ENCODE measurements at regions not wholly inside any gene's neighbourhood (a gene's known extent, or its start where the extent isn't known, plus 50 kb on each side); places are given as distances from the start of the nearest gene placed in this dataset.

DNA sequence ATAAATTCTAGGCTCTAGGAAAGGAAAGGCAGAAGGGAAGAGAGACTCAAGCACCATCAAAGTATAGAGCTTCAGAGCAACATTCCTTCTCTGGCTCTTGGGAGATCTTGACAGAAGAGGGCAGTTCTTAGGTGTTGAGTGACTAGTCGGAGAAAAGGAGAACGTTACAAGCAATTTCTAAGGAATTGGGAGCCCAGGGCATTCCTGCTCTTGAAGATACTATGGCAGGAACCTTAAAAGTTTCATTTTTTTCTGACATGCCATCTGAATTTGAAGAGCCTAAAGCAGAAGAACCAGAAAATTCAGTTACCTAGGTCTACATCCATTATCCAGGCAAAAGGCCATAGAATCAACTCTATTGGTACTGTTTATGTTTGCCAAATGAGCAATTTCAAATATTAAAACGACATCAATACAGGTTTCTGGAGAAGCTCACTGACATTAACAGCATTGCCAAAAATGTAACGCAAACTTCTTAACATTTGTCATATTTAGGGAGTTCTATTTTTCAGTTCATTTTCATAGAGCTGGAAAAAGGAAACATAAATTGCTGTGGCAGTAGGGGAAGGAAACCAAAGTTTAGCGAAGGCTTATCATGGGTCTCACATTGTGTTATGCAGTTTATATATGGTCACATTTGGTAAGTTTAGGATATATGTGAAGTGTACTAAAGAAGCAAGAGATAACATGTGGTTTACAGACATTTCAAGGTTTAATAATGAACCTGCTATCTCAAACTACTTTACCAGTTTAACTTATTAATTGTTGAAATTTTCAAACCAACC is 210.1 kb upstream of the NRIP1 start:
- no peak for TF ChIP-seq CTCF (IDR thresholded peaks at IDR 0.05)

DNA sequence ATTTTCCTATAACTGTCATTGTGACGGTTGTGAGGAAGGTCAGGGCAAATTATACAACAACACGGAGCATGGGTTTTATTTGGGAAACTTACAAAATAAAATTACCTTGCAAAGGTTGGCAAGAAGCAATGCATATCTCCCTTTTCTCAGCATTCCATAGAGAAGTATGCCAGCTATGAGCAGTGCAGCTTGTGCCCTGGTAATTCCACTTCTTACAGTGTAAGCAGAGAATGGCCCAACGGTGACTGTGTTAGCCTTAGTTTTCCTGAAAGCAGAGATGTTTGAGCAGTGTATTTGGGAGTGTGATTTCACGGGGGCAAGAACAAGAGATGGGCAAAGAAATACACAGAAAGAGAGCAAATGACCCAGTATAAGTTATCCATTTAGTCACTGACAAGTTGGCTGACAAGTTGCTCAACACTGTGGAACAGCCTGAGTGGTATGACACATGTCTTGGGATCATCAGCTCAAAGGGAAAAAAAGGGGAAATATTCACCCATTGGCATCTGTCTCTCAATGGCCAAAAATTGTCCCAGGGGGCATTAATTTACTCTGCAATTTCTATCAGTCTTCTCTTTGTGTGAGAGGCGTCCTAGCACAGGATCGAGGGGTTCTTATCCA is 210.9 kb upstream of the NRIP1 start:
- Histone ChIP-seq H3K4me2 (replicated peaks; ENCODE audit: extremely low read depth, low read length, poor library complexity, severe bottlenecking) (no peak overlapping the region), H3K4me1 (ENCODE audit: control insufficient read depth in 1 of 2, insufficient read depth in 2 of 2, low read length in 2 of 2) (no peaks in the 10 kb centered on the region), H2AFZ (ENCODE audit: insufficient read depth, low read depth, low read length, poor library complexity, severe bottlenecking) (no peak overlapping the region), H3K27ac (ENCODE audit: low read depth in 1 of 2, low read length in 2 of 2) (no peak overlapping the region), H3K9me3 (replicated peaks in 1 of 2; ENCODE audit: control insufficient read depth in 1 of 2, insufficient read depth in 1 of 2, low read length in 2 of 2) (no peaks in the 10 kb centered on the region), H3K36me3 (replicated peaks in 1 of 2; ENCODE audit: control insufficient read depth in 1 of 2, insufficient read depth in 2 of 2, low read length in 2 of 2) (no peaks in the 10 kb centered on the region), H3K9ac (ENCODE audit: insufficient read depth, low read length, poor library complexity, severe bottlenecking) (no peak overlapping the region), H4K20me1 (ENCODE audit: insufficient read depth, low read length) (no peaks in the 10 kb centered on the region), H3K4me3 (replicated peaks in 1 of 3; ENCODE audit: low read depth in 2 of 3, low read length in 3 of 3) (no peak overlapping the region), H3K27me3 (ENCODE audit: control insufficient read depth in 2 of 2, insufficient read depth in 2 of 2, low read length in 2 of 2) (no peaks in the 10 kb centered on the region), H3K79me2 (ENCODE audit: insufficient read depth, low read length) (no peaks in the 10 kb centered on the region)
- peaks cover 0 to 4% (median 0%) of the 10 kb centered on the region in 3 donors for H3K27me3 Mint-ChIP-seq (ENCODE audit: low read depth in 3 of 3)
- H3K36me3 Mint-ChIP-seq, result no peaks in the 10 kb centered on the region
- H3K27ac Mint-ChIP-seq, result no peak overlapping the region
- H3K9me3 Mint-ChIP-seq, result peaks cover 0 to 5% (median 0%) of the 10 kb centered on the region in 7 donors
- H3K4me1 Mint-ChIP-seq, result peaks cover 2% of the 10 kb centered on the region
- DNase-seq, result peak in 1 of 3 donors; percentile 11
- intact Hi-C loops (cut with micrococcal nuclease), result no loop called here
- H3K4me3 Mint-ChIP-seq, result no peak overlapping the region
- TF ChIP-seq CTCF (IDR thresholded peaks at IDR 0.05), result no peak
- 69% methylated on average over 3 of the region's 6 CpGs for WGBS (ENCODE audit: insufficient coverage)

More for the DNA sequence above, 210.1 kb upstream of the NRIP1 start:
- DNase-seq, result no peak
- Histone ChIP-seq H3K4me1 (ENCODE audit: control insufficient read depth in 1 of 2, insufficient read depth in 2 of 2, low read length in 2 of 2) (no peaks in the 10 kb centered on the region), H3K4me2 (replicated peaks; ENCODE audit: extremely low read depth, low read length, poor library complexity, severe bottlenecking) (no peak overlapping the region), H3K36me3 (replicated peaks in 1 of 2; ENCODE audit: control insufficient read depth in 1 of 2, insufficient read depth in 2 of 2, low read length in 2 of 2) (no peaks in the 10 kb centered on the region), H3K9ac (ENCODE audit: insufficient read depth, low read length, poor library complexity, severe bottlenecking) (no peak overlapping the region), H3K79me2 (ENCODE audit: insufficient read depth, low read length) (no peaks in the 10 kb centered on the region), H4K20me1 (ENCODE audit: insufficient read depth, low read length) (no peaks in the 10 kb centered on the region), H3K9me3 (replicated peaks in 1 of 2; ENCODE audit: control insufficient read depth in 1 of 2, insufficient read depth in 1 of 2, low read length in 2 of 2) (no peaks in the 10 kb centered on the region), H3K27ac (ENCODE audit: low read depth in 1 of 2, low read length in 2 of 2) (no peak overlapping the region), H2AFZ (ENCODE audit: insufficient read depth, low read depth, low read length, poor library complexity, severe bottlenecking) (no peak overlapping the region), H3K27me3 (ENCODE audit: control insufficient read depth in 2 of 2, insufficient read depth in 2 of 2, low read length in 2 of 2) (no peaks in the 10 kb centered on the region), H3K4me3 (replicated peaks in 1 of 3; ENCODE audit: low read depth in 2 of 3, low read length in 3 of 3) (no peak overlapping the region)
- WGBS (ENCODE audit: insufficient coverage), result no CpG with 5 or more reads among the region's 5 CpGs
- Mint-ChIP-seq H3K27ac (no peak overlapping the region), H3K36me3 (no peaks in the 10 kb centered on the region), H3K4me3 (peak overlapping the region in 1 of 2 donors; percentile 23), H3K9me3 (peaks cover 0 to 2% (median 0%) of the 10 kb centered on the region in 7 donors), H3K27me3 (ENCODE audit: low read depth in 3 of 3) (peaks cover 0 to 3% (median 0%) of the 10 kb centered on the region in 3 donors), H3K4me1 (peaks cover 2% of the 10 kb centered on the region)
- intact Hi-C loops (cut with micrococcal nuclease), result no loop called here

Data from CD14-positive monocyte (primary cell).